WTC11 (cell line): ENCODE measurements at regions not wholly inside any gene's neighbourhood (a gene's known extent, or its start where the extent isn't known, plus 50 kb on each side); places are given as distances from the start of the nearest gene placed in this dataset.

ENCODE experiments used
- ATAC-seq: fragments of 200-7000 bp; cut with Tn5 transposase; 2 replicates; pipeline ENCODE4 v1.10.0; 2021; ENCODE audit warnings: mild to moderate bottlenecking, moderate library complexity
- CTCF ChIA-PET: fragments of 300-600 bp; sonication (Branson Sonifier 250); formaldehyde crosslinking; loops from one replicate; lab custom pipeline; 2021; ENCODE audit warnings: antibody characterized with exemption; lab: Charles Lee
- POLR2A ChIA-PET: fragments of 350-600 bp; sonication (Branson Sonifier 250); formaldehyde crosslinking; loops from one replicate; lab custom pipeline; 2021; ENCODE audit warnings: antibody characterized with exemption; lab: Charles Lee
- DNase-seq: peaks from one replicate; pipeline ENCODE4 v3.0.0; 2021; ENCODE audit warnings: low spot score
- H3K27ac Mint-ChIP-seq: 2 replicates; pipeline ENCODE4 v1.8.0; 2021; ENCODE audit warnings: mixed read lengths
- H3K27me3 Mint-ChIP-seq: 2 replicates; pipeline ENCODE4 v1.8.0; 2021; ENCODE audit warnings: low read depth, mild to moderate bottlenecking, moderate library complexity, mixed read lengths
- H3K36me3 Mint-ChIP-seq: 2 replicates; pipeline ENCODE4 v1.8.0; 2021; ENCODE audit warnings: mixed read lengths
- H3K4me1 Mint-ChIP-seq: 2 replicates; pipeline ENCODE4 v1.8.0; 2022; ENCODE audit warnings: mixed read lengths
- H3K4me3 Mint-ChIP-seq: 2 replicates; pipeline ENCODE4 v1.8.0; 2021; ENCODE audit warnings: mild to moderate bottlenecking, moderate library complexity, mixed read lengths
- H3K9me3 Mint-ChIP-seq: 2 replicates; pipeline ENCODE4 v1.8.0; 2021; ENCODE audit warnings: mixed read lengths
- ARID4B ChIP-seq: sonication (generic); formaldehyde crosslinking; IDR thresholded peaks from 2 replicates; pipeline ENCODE4 v1.8.0; 2023; ENCODE audit warnings: missing genetic modification reagents, mild to moderate bottlenecking, borderline replicate concordance
- CBFB ChIP-seq: sonication (generic); formaldehyde crosslinking; IDR thresholded peaks from 2 replicates; pipeline ENCODE4 v1.8.1; 2022; ENCODE audit warnings: mild to moderate bottlenecking, low read depth, missing genetic modification reagents
- CTCF ChIP-seq: fragments of 200-600 bp; IDR thresholded peaks from 2 replicates; pipeline ENCODE4 v1.8.0; 2022; ENCODE audit warnings: antibody characterized with exemption
- E2F5 ChIP-seq: sonication (generic); formaldehyde crosslinking; IDR thresholded peaks from 2 replicates; pipeline ENCODE4 v1.8.1; 2022; ENCODE audit warnings: mild to moderate bottlenecking, moderate library complexity, missing genetic modification reagents
- ELF4 ChIP-seq: sonication (generic); formaldehyde crosslinking; IDR thresholded peaks from 2 replicates; pipeline ENCODE4 v1.8.1; 2022; ENCODE audit warnings: low read depth, mild to moderate bottlenecking, moderate library complexity, missing genetic modification reagents
- JAZF1 ChIP-seq: fragments of 250-450 bp; sonication (Bioruptor Pico); IDR thresholded peaks from 2 replicates; pipeline ENCODE4 v1.9.0; 2021; ENCODE audit warnings: moderate library complexity, mild to moderate bottlenecking, inconsistent platforms
- MXD4 ChIP-seq: fragments of 250-450 bp; sonication (Bioruptor Pico); IDR thresholded peaks from 2 replicates; pipeline ENCODE4 v1.8.0; 2021; ENCODE audit warnings: mild to moderate bottlenecking, moderate library complexity, borderline replicate concordance
- NR2C2 ChIP-seq: sonication (generic); formaldehyde crosslinking; IDR thresholded peaks from 2 replicates; pipeline ENCODE4 v1.8.0; 2022; ENCODE audit warnings: mild to moderate bottlenecking, missing genetic modification reagents
- SP1 ChIP-seq: sonication (generic); formaldehyde crosslinking; conservative IDR thresholded peaks from 2 replicates; pipeline ENCODE4 v1.8.1; 2022; ENCODE audit warnings: missing genetic modification reagents
- TEAD1 ChIP-seq: sonication (generic); formaldehyde crosslinking; IDR thresholded peaks from 2 replicates; pipeline ENCODE4 v1.8.0; 2022; ENCODE audit warnings: mild to moderate bottlenecking, missing genetic modification reagents
- ZNF317 ChIP-seq: sonication (generic); formaldehyde crosslinking; IDR thresholded peaks from 2 replicates; pipeline ENCODE4 v1.8.1; 2023; ENCODE audit warnings: low read depth, mild to moderate bottlenecking, moderate library complexity, missing genetic modification reagents, borderline replicate concordance
- ZNF416 ChIP-seq: fragments of 250-450 bp; sonication (Bioruptor Pico); IDR thresholded peaks from 2 replicates; pipeline ENCODE4 v1.9.0; 2021; ENCODE audit warnings: mild to moderate bottlenecking, inconsistent platforms
- ZNF512 ChIP-seq: sonication (generic); formaldehyde crosslinking; IDR thresholded peaks from 2 replicates; pipeline ENCODE4 v1.8.1; 2022; ENCODE audit warnings: missing genetic modification reagents, borderline replicate concordance
- ZNF532 ChIP-seq: fragments of 250-450 bp; sonication (Bioruptor Pico); IDR thresholded peaks from 2 replicates; pipeline ENCODE4 v1.9.0; 2021; ENCODE audit warnings: mild to moderate bottlenecking, borderline replicate concordance
- ZNF671 ChIP-seq: fragments of 250-450 bp; sonication (Bioruptor Pico); IDR thresholded peaks from 2 replicates; pipeline ENCODE4 v1.8.0; 2021; ENCODE audit warnings: mild to moderate bottlenecking
- ZSCAN18 ChIP-seq: fragments of 250-450 bp; sonication (Bioruptor Pico); IDR thresholded peaks from 2 replicates; pipeline ENCODE4 v2.1.2; 2022; ENCODE audit warnings: mild to moderate bottlenecking, moderate library complexity

GRCh38 chr12:67522222-67522621 is 126.3 kb upstream of the DYRK2 start:
- Mint-ChIP-seq H3K27ac (no peak overlapping the region), H3K36me3 (no peaks in the 10 kb centered on the region), H3K9me3 (no peaks in the 10 kb centered on the region), H3K27me3 (peaks cover 4% of the 10 kb centered on the region), H3K4me1 (peaks cover 72% of the 10 kb centered on the region), H3K4me3 (no peak overlapping the region)
- DNase-seq (no peak), ATAC-seq (no peak)
- ChIA-PET POLR2A (no interaction called here), CTCF (no interaction called here)
- no peak for TF ChIP-seq ELF4 (CRISPR knock-in tag)
- TF ChIP-seq CBFB (CRISPR knock-in tag): no peak
- TF ChIP-seq NR2C2 (CRISPR knock-in tag): no peak
- TF ChIP-seq ZNF532 (CRISPR knock-in tag): no peak
- TF ChIP-seq E2F5: no peak
- no peak for TF ChIP-seq CTCF
- no peak for TF ChIP-seq ZNF317 (CRISPR knock-in tag)
- no peak for TF ChIP-seq JAZF1 (CRISPR knock-in tag)
- TF ChIP-seq MXD4: no peak
- TF ChIP-seq SP1 (CRISPR knock-in tag): no peak

GRCh38 chr12:67523538-67523937 is 125.0 kb upstream of the DYRK2 start:
- ATAC-seq: no peak
- ChIA-PET POLR2A (interaction anchor here (0.5 kb wide), 1 partner anchor 67 kb away, joined by 4 read pairs; no protein-coding TSS in a partner anchor), CTCF (no interaction called here)
- peaks cover 78% of the 10 kb centered on the region for H3K4me1 Mint-ChIP-seq
- peaks cover 4% of the 10 kb centered on the region for H3K27me3 Mint-ChIP-seq
- no peaks in the 10 kb centered on the region for H3K36me3 Mint-ChIP-seq
- DNase-seq: no peak
- no peak overlapping the region for H3K4me3 Mint-ChIP-seq
- H3K27ac Mint-ChIP-seq: no peak overlapping the region
- no peaks in the 10 kb centered on the region for H3K9me3 Mint-ChIP-seq
- TF ChIP-seq ZNF416 (CRISPR knock-in tag): no peak
- TF ChIP-seq ZNF532 (CRISPR knock-in tag): no peak
- no peak for TF ChIP-seq ZSCAN18 (CRISPR knock-in tag)
- TF ChIP-seq ARID4B (CRISPR knock-in tag): no peak
- TF ChIP-seq ZNF671 (CRISPR knock-in tag): no peak
- no peak for TF ChIP-seq ZNF512 (CRISPR knock-in tag)
- TF ChIP-seq TEAD1 (CRISPR knock-in tag): no peak
